NCI-H2081 (cell line): ENCODE measurements at regions not wholly inside any gene's neighbourhood (a gene's known extent, or its start where the extent isn't known, plus 50 kb on each side); places are given as distances from the start of the nearest gene placed in this dataset.
"Not testable (repeated sequence)": the region's sequence is repeated elsewhere in the genome, so short reads cannot be mapped to it uniquely, and the experiment has no call there.

Source experiments
- DNase-seq, 2 experiments: peaks; one replicate each; lab custom pipeline; 2025; lab: John Stamatoyannopoulos, UW

DNA sequence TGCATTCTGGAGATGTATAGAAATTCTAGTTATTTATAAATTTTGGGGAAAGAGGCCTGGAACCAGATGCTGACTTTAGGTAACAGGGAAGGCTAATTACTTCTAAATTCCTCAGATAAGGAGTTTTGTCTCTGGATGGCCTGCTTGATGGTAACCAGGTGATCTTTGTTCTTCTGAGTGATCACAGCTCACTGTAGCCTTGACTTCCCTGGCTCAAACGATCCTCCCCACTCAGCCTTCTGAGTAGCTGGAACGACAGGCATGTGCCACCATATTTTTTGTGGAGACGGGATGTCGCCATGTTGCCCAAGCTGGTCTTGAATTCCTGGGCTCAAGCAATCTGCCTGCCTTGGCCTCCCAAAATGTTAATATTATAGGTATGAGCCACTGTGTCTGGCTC, 54.4 kb upstream of the MSH6 start:
- DNase-seq, result no peak

DNA sequence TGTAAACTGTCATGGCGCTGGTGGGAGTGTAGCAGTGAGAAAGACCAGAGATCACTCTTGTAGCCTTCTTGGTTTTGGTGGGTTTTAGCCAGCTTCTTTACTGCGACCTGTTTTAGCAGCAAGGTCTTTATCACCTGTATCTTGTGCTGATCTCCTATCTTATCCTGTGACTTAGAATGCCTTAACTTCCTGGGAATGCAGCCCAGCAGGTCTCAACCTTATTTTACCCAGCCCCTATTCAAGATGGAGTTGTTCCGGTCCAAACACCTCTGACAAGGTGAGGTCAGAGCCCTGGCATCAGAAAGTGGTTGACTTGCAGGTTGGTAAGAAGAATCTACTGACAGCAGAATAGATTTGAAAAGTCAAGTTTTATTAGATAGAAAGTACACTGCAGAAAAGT, 55.0 kb upstream of the MSH6 start:
- DNase-seq, result no peak

DNA sequence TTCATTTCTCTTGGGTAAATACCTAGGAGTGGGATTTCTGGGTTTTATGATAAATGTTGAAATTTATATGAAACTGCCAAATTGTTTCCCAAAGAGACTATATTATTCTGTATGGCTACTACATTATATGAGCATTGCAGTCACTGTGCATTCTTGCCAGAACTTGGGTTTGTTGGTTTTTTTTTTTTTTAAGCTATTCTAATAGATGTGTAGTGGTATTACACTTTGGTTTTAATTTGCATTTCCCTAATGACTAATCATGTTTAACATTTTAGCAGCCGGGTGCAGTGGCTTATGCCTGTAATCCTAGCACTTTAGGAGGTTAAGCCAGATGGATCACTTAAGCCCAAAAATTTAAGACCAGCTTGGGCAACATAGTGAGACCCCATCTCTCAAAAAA, 56.0 kb upstream of the MSH6 start:
- not testable (repeated sequence) for DNase-seq

DNA sequence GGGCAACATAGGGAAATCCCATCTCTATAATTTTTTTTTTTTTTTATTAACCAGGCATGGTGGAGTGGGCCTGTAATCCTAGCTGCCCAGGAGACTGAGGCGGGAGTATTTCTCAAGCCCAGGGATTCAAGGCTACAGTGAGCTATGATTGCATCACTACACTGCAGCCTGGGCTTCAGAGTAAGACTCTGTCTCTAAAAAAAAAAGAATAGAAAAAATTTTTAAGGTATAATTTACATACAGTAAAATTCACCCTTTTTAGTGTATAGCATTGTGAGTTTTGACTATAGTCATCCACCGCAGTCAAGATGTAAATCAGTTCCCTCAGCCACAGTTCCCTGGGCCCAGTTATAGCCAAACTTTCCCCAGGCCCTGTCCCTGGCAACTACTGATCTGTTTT, 57.1 kb upstream of the MSH6 start:
- no peak for DNase-seq

DNA sequence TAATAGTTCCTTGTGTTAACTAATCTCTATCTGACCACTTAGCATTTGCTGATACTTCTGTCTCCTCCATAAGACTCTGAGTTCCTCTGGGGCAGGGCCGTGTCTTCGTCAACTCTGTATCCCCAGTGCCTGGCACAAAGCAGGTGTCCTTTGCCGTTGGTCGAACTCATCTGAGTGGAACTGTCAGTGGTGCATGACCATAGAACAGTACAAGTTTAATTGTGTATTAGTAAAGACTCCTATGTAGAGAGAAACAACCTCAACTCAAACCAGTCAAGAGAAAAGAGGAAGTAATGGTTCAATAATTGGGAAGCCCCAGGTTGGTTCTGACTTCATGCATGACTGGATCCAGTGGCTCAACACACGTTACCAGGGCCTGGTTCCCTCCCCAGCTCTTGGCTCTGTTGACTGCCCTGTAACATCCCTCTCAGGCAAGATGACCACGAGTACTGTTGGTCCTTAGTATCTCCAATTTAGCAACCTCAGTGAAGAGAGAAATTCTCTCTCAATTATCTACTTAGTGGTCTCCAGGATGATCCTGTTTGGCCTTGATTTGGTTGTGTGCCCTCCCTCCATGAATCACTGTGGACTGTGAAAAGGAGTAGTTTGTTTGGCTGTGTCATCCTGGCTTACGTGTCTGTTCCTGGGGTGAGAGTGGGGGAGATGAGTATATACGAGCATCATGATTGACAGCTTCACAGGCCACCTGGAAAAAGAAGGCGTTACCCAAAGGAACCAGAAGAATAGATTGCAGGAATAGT, 58.5 kb upstream of the MSH6 start:
- DNase-seq, result no peak

DNA sequence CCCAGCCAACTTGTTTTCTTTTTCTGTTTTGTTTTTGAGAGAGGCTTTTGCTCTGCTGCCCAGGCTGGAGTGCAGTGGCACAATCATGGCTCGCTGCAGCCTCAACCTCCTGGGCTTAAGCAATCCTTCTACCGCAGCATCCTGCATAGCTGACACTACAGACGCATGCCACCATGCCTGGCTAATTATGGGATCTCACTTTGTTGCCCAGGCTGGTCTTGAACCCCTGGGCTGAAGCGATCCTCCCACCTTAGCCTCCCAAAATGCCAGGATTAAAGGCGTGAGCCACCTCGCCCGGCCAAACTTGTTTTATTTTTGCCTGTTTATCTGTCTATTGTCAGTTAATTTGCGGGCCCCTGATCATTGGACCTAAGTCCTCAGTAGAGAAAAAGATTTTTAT, 61.6 kb upstream of the MSH6 start:
- no peak for DNase-seq

DNA sequence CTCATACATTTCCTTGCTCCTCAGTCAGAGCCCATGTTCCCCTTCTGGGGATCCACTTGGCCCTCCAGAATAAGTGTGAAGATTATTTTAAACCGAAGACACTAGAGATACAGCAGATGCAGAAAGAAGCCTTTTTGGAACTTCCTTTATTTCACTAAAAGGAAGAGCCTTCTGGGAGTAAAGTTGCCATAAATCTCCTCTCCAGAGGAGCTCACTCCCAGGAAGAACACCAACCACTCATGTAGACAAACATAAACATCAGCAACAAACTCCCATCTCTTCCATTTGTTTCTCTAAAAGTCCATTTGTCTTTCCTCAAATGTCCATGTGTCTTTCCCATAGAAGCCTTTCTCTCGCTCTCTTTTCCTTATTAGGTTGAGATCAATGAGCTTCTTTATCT, 62.4 kb upstream of the MSH6 start:
- DNase-seq, result no peak

DNA sequence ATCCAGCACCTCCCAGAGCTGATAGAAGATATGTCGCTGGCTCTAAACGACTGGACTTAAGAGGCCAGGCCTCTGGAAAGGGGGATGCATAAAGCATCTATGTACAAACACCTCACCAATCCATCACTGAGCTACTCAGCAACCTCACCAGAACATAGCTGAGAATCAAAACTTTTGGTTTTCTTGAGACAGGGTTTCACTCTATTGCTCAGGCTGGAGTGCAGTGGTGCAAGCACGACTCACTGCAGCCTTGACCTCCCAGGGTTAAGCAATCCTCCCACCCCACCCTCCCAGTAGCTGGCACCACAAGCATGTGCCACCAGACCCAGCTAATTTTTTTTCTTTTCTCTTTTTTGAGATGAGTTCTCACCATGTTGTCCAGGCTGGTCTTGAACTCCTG, 62.9 kb upstream of the MSH6 start:
- no peak for DNase-seq

DNA sequence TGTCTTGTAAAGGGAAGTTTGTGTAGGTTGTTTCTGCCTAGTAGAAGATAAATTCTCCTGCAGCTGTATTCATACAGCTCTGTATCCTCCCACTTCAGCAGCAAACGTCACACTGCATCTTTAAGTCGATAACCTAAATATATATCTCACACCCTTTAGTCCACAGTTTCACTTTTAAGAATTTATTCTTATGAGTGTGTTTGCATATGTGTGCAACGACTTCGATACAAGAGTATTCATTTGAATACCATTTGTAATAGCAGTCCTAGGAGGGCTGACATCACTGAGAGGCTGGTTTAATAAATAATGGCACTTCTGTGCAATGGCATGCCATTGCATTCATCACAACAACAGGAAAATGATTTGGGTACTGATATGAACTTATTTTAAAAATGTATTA, 63.8 kb upstream of the MSH6 start:
- DNase-seq, result no peak

DNA sequence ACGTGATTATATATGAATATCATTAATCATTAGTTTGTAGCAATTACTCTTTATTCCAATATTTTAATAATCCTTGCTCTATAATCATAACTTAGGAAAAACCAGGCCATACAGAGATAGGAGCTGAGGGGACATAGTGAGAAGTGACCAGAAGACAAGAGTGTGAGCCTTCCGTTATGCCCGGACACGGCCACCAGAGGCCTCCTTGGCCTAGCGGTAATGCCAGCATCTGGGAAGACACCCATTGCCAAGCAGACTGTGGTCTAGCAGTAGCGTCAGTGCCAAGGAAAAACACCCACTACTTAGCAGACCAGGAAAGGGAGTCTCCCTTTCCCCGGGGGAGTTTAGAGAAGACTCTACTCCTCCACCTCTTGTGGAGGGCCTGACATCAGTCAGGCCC, 66.6 kb upstream of the MSH6 start:
- DNase-seq, result not testable (repeated sequence)

DNA sequence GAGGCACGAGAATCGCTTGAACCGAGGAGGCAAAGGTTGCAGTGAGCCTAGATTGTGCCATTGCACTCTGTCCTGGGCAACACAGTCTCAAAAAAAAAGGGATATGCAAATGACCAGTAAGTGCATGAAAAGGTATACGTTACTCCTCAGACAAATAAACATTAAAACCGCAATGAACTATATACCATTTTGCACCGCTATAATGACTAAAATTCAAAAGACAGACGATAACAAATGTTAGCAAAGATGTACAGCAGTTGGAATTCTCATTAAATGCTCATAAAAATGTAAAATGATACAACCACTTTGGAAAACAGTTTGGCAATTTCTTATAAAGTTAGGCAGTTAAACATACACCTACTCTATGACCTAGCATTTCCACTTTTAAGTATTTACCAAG, 67.4 kb upstream of the MSH6 start:
- no peak for DNase-seq

DNA sequence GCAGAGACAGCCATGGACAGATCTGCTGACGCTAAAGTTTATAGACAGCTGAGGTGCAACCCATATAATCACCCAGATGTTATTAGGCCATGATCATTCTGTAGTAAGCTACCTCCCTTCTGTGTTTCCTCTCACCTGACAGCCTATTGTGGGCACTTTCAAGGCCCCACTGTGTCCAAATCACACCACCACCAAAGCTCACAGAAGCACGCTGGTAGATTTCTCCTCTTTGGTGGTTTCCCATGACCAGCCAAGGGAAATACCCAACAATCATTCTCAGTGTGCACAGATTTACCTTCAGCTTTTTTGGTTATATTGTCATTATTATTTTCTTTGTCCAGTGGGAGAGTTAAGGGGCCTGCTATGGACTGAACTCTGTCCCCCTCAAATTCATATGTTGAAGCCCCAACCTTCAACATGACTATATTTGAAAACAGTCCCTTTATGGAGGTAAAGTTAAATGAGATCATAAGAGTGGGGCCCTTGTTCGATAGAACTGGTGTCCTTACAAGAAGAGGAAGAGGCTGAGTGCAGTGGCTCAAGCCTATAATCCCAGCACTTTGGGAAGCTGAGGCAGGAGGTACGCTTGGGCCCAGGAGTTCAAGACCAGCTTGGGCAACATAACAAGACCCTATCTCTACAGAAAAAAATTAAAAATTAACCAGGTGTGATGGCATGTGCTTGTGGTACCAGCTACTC, 74.0 kb upstream of the MSH6 start:
- no peak for DNase-seq

DNA sequence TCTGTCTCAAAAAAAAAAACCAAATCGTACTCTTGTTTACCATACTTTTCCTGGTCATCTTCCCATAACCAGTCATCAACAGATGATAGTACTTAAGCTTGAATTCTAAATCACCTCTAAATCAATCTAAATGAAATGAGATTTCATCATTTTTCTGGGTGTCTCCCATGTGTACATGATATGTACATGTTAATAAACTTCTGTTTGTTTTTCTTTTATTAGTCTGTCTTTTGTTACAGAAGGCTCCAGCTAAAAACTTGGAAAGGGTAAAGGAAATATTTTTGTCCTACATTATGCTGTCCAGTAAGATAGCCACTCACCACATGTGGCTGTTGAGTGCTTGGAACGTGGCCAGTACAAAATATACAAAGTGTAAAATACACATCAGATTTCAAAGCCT, 78.7 kb upstream of the MSH6 start:
- DNase-seq, result no peak

DNA sequence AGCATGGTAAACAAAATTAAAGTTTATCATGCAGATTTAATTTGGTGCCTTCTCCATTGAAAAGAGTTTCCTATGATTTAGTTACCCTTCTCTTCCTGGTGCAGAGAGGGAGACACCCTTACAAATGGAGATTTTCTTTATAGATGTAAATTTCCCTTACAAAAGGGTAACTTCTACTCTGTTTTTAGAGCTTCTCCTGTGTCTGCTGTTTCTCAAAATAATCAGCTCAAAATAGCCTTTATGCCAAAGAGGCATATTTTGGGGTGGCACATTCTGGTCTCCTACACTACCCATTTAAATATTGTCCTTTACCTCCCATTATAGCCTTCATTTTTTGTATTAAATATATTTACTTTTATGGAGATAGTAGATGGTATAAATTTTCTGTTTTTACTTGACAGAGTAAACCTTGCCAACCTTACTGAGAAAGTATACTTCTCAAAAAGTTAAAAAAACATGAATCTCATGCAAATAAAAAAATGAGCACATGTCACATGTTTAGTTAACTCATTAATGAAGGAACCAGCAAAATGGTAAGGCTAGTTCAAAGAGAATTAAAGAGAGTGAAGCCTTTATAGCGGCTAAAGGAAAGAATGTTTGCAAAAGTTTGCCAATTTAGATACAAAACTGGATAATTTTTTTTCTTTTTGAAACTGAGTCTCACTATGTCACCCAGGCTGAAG, 83.3 kb upstream of the MSH6 start:
- no peak for DNase-seq

DNA sequence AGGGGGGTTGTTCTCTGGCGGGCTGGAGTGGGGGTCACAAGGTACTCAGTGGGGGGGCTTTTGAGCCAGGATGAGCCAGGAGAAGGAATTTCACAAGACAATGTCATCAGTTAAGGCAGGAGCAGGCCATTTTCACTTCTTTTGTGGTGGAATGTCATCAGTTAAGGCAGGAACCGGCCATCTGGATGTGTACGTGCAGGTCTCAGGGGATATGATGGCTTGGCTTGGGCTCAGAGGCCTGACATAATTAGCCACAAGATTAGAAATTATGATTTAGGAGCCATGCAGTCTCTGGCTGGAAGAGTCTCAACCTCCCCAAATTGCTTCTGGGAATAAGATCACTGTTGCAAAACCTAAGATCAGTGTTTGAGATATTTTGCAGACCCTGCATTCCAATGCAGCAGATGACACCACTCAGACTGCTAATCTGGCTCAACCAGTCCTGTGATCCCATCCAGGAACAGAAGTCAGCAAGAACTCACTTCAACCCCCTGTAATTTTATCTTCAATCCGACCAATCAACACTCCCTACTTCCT, 84.4 kb upstream of the MSH6 start:
- DNase-seq, result not testable (repeated sequence)

DNA sequence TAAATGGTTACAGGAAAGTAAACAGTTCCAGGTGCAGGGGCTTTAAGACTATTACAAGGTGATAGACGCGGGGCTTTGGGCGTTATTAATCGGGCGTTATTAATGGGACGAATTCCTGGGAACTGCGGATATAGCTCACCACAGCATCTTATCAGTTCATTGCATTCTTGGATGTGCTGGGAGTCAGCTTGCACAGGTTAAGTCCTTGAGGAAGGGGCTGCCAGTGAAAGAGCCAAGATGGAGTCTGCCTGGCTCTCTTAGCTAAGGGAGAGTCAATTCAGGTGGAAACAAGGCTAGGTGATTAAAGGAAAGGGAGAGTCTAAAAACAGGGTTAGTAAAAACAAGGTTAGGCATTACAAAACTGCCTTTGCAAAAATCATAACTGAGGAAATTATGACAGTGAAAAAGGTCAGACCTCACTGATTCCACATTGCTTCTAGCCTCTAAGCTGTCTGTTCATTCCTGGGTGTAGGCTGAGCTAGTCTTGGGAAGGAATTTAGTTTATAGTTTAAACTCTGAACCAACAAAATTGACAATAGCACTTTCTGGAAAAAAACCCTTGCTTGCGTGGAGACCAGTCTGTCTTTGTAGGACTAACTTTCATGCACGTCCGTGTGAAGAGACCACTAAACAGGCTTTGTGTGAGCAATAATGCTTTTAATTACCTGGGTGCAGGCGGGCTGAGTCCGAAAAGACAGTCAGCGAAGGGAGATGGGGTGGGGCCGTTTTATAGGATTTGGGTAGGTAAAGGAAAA, 85.1 kb upstream of the MSH6 start:
- not testable (repeated sequence) for DNase-seq

DNA sequence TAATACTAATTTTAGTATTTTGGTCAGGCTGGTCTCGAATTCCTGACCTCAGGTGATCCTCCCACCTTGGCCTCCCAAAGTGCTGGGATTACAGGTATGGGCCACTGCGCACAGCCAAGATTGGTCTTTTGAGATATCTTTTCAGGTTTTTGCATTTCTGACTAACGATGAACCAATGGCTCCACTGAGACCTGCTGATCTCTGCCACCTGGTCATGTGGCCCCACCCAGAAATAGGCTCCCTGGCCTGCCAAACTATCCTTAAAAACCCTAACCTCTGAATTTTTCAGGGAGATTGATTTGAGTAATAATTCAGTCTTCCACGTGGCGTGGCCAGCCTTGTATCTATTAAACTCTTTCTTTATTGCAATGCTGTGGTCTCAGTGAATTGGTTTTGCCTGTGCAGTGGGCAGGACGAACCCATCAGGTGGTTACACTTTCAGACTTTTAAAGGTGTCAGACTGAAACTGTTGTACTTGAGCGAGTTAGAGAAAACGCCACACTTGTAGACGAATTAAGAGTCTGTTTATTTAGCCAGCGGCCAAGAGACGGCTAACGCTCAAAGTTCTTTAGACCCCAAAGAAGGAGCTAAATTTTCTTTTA, 85.8 kb upstream of the MSH6 start:
- no peak for DNase-seq

DNA sequence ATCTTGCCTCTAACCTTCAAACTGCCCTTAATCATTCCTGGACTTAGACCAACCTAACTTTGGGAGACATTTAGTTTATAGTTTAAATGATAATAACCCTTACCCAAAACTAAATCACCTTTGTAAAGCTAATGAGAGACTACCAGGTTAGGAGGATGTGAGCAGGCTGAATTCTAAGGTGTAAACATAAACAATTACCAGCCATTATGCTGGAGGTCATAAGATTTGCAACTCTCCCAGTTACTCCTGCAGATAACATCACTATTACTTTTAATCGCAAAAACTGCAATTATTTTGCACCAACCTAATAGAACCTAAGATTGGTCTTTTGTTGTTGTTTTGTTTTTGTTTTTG, 86.5 kb upstream of the MSH6 start:
- no peak for DNase-seq

DNA sequence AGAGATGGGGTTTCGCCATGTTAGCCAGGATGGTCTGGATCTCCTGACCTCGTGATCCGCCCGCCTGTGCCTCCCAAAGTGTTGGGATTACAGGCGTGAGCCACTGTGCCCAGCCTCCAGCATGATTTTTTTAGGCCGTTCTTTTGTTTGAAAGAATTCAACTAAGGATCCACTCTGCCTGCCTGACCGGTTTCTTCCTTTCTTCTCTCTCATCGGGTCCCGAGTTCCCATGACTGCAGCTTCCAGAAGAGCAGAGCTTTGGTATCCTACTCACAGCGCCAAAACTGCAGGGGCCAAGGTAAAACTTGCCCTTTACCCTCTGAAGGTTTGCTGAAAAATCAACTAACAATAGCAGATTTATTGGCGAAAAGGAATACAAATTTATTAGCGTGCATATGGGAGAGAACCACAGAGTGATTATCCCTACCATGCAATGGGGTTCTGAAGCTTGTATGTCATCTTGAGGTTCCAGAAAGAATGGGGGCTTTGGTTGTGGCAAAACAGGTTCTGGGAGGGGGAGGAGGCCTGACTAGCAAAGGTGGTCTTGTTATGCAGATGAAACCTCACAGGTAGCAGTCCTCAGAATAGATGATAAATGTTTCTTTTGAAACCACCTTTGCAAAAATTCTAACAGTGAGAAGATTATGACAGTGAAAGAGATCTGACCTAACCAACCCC, 87.0 kb upstream of the MSH6 start:
- no peak for DNase-seq

DNA sequence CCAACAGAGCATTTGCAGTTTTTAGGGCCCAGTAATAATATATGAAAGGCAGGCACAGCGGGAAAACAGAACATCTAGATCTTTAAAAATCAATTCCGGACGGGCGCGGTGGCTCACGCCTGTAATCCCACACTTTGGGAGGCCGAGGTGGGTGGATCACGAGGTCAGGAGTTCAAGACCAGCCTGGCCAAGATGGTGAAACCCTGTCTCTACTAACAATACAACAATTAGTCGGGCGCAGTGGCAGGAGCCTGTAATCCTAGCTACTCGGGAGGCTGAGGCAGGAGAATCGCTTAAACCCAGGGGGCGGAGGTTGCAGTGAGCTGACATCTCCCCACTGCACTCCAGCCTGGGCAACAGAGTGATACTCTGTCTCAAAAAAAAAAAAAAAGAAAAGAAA, 88.5 kb upstream of the MSH6 start:
- not testable (repeated sequence) for DNase-seq

DNA sequence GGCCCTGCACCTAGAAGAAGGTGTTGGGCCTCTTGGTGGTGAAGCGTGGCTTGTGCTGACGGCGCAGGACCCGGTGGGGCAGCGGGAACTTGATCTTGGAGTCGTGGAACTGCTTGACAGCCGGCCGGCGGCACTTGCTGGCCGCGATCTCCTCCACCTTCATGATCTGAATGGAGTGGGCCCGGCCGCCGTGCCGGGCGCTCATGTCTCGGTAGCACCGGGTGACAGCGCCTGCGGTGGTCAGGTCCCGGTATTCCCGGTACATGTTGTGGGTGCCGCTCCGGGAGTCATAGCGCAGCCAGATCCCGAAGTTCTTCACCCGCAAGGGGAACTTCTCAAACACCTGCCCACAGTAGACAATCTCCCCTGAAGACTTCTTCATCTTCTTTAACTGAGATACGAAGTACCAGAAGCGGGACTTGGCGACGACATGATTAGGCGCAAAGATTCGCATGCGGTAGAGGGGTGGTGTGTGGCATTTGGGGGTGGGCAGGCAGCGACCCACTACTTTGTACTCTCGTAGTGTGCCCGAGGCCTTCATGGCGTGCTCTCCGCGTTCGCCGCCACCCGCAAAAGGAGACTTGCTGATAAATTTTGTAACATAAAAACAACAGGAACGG, 92.1 kb upstream of the MSH6 start:
- not testable (repeated sequence) for DNase-seq
